ENCODE measurements at regions not wholly inside any gene's neighbourhood (a gene's known extent, or its start where the extent isn't known, plus 50 kb on each side); places are given as distances from the start of the nearest gene placed in this dataset.

DNA sequence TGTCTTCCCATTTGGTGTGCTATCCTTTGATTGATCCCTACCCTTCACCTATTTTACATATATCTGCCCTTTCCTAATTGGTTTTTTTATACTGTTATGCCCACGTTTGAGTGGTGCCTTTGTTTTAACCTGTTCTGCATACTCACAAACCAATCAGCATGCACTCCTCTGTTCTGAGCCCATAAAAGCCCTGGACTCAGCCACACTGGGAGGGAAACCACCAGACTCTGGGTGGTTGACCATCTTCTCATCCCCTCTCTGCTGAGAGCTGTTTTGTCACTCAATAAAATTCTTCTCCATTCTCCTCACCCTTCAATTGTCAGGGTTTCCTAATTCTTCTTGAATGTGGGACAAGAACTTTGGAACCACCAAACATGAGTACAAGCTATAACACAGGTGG, 989.8 kb downstream of the ADGRL2 start:
- H3K4me1 ChIP-seq (ENCODE audit: insufficient read depth, low read length, poor library complexity, severe bottlenecking), result no peaks in the 10 kb centered on the region
- H3K27ac ChIP-seq (ENCODE audit: low read depth, low read length, poor library complexity, severe bottlenecking), result no peak overlapping the region
- H3K4me3 ChIP-seq (ENCODE audit: low read depth, low read length, poor library complexity, severe bottlenecking), result no peak overlapping the region
- intact Hi-C loops (cut with micrococcal nuclease; ENCODE audit: unreplicated experiment), result no loop called here
- H3K36me3 ChIP-seq (ENCODE audit: insufficient read depth, low read length, poor library complexity, severe bottlenecking), result no peaks in the 10 kb centered on the region
- H3K27me3 ChIP-seq (replicated peaks; ENCODE audit: insufficient read depth, low read depth, low read length, poor library complexity), result peaks cover 4% of the 10 kb centered on the region
- no peak for TF ChIP-seq CTCF (conservative IDR thresholded peaks at IDR 0.05; ENCODE audit: low read depth, low read length)
- no peak for TF ChIP-seq EZH2 (IDR thresholded peaks at IDR 0.05; ENCODE audit: borderline replicate concordance, low read depth, low read length, poor library complexity, severe bottlenecking)
- H3K9me3 ChIP-seq (ENCODE audit: low read depth, low read length, poor library complexity, severe bottlenecking), result no peaks in the 10 kb centered on the region
- DNase-seq (ENCODE audit: low spot score), result no peak
- no TSS peak for BruUV-seq (replicated peaks)
- POLR2A ChIA-PET (ENCODE audit: low non-redundant PET), result no interaction called here
- CTCF ChIA-PET, result no interaction called here

GRCh38 chr1:82788660-82789059, 987.9 kb downstream of the ADGRL2 start:
- Histone ChIP-seq H3K4me3 (ENCODE audit: low read depth, low read length, poor library complexity, severe bottlenecking) (no peak overlapping the region), H3K27ac (ENCODE audit: low read depth, low read length, poor library complexity, severe bottlenecking) (no peak overlapping the region), H3K9me3 (ENCODE audit: low read depth, low read length, poor library complexity, severe bottlenecking) (no peaks in the 10 kb centered on the region), H3K27me3 (replicated peaks; ENCODE audit: insufficient read depth, low read depth, low read length, poor library complexity) (peaks cover 4% of the 10 kb centered on the region), H3K4me1 (ENCODE audit: insufficient read depth, low read length, poor library complexity, severe bottlenecking) (no peaks in the 10 kb centered on the region), H3K36me3 (ENCODE audit: insufficient read depth, low read length, poor library complexity, severe bottlenecking) (no peaks in the 10 kb centered on the region)
- BruUV-seq (replicated peaks), result no TSS peak
- intact Hi-C loops (cut with micrococcal nuclease; ENCODE audit: unreplicated experiment), result loop anchor here (10.0 kb wide), 1 partner anchor 56 kb away; no protein-coding TSS in a partner anchor
- no peak for TF ChIP-seq CTCF (conservative IDR thresholded peaks at IDR 0.05; ENCODE audit: low read depth, low read length)
- TF ChIP-seq EZH2 (IDR thresholded peaks at IDR 0.05; ENCODE audit: borderline replicate concordance, low read depth, low read length, poor library complexity, severe bottlenecking), result no peak
- ChIA-PET POLR2A (ENCODE audit: low non-redundant PET) (no interaction called here), CTCF (no interaction called here)
- DNase-seq (ENCODE audit: low spot score), result no peak

DNA sequence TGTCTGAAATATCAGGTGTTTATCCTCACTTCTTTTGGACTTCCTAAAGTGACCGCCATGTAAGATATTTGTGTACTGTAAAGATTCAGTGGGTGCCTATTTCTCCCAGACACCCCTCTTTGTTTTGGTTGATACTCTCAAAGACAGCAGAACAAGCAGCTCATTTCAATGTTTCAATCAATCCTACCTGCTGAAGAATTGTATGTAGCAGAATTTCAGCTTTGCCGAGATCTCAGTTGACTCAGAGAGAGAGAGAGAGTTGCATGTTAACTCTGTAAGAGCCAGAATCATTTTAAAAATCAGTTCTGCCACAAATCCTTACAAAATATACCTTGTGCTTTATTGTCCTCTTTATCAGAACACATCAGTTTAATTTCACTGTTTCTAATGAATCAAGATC, 987.3 kb downstream of the ADGRL2 start:
- BruUV-seq (replicated peaks), result no TSS peak
- ChIA-PET CTCF (interaction anchor here (0.6 kb wide), 1 partner anchor 1110 kb away, joined by 6 read pairs; no protein-coding TSS in a partner anchor), POLR2A (ENCODE audit: low non-redundant PET) (no interaction called here)
- Histone ChIP-seq H3K27me3 (replicated peaks; ENCODE audit: insufficient read depth, low read depth, low read length, poor library complexity) (peaks cover 4% of the 10 kb centered on the region), H3K4me1 (ENCODE audit: insufficient read depth, low read length, poor library complexity, severe bottlenecking) (no peaks in the 10 kb centered on the region), H3K36me3 (ENCODE audit: insufficient read depth, low read length, poor library complexity, severe bottlenecking) (no peaks in the 10 kb centered on the region), H3K9me3 (ENCODE audit: low read depth, low read length, poor library complexity, severe bottlenecking) (no peaks in the 10 kb centered on the region), H3K27ac (ENCODE audit: low read depth, low read length, poor library complexity, severe bottlenecking) (no peak overlapping the region), H3K4me3 (ENCODE audit: low read depth, low read length, poor library complexity, severe bottlenecking) (no peak overlapping the region)
- no peak for DNase-seq (ENCODE audit: low spot score)
- no peak for TF ChIP-seq CTCF (conservative IDR thresholded peaks at IDR 0.05; ENCODE audit: low read depth, low read length)
- no peak for TF ChIP-seq EZH2 (IDR thresholded peaks at IDR 0.05; ENCODE audit: borderline replicate concordance, low read depth, low read length, poor library complexity, severe bottlenecking)
- intact Hi-C loops (cut with micrococcal nuclease; ENCODE audit: unreplicated experiment), result loop anchor here (10.0 kb wide), 1 partner anchor 57 kb away; no protein-coding TSS in a partner anchor

All from A673 (cell line).